Left lung (tissue), 4 donors: ENCODE measurements at regions not wholly inside any gene's neighbourhood (a gene's known extent, or its start where the extent isn't known, plus 50 kb on each side); places are given as distances from the start of the nearest gene placed in this dataset.
"Not testable (repeated sequence)": the region's sequence is repeated elsewhere in the genome, so short reads cannot be mapped to it uniquely, and the experiment has no call there.

Experiments used
- ATAC-seq: fragments of 200-7000 bp; cut with Tn5 transposase; one replicate; pipeline ENCODE4 v1.9.1; 2020; ENCODE audit warnings: moderate library complexity
- DNase-seq, 4 donors: peaks; one replicate each; pipeline ENCODE4 v3.0.0-alpha.2; 2013 to 2020
- H3K27ac ChIP-seq, 2 donors: fragments of 200-600 bp; sonication (generic) in 1 of 2; one replicate each; pipeline versions ENCODE4 v1.5.0 to v1.8.0; 2020 to 2021
- H3K27me3 ChIP-seq, 2 donors: fragments of 200-600 bp; sonication (generic) in 1 of 2; one replicate each; pipeline versions ENCODE4 v1.5.0 to v1.8.0; 2020 to 2021
- H3K36me3 ChIP-seq, 2 donors: fragments of 200-600 bp; sonication (generic) in 1 of 2; one replicate each; pipeline versions ENCODE4 v1.5.0 to v1.8.0; 2020 to 2021
- H3K4me1 ChIP-seq, 2 donors: fragments of 200-600 bp; one replicate each; pipeline ENCODE4 v1.8.0; 2021
- H3K4me3 ChIP-seq, 2 donors: fragments of 200-600 bp; sonication (generic) in 1 of 2; one replicate each; pipeline versions ENCODE4 v1.5.0 to v1.8.0; 2020 to 2021; ENCODE audit warnings: mild to moderate bottlenecking in 1 of 2
- H3K9me3 ChIP-seq, 2 donors: fragments of 200-600 bp; sonication (generic) in 1 of 2; one replicate each; pipeline versions ENCODE4 v1.5.0 to v1.8.0; 2020 to 2021
- CTCF ChIP-seq, 2 donors: fragments of 200-600 bp; sonication (generic) in 1 of 2; IDR thresholded peaks; one replicate each; pipeline versions ENCODE4 v1.5.0 to v1.8.0; 2021; ENCODE audit warnings: antibody characterized with exemption in 2 of 2
- intact Hi-C, 2 donors: fragments of 100-400 bp; cut with DNase I; formaldehyde crosslinking; loops; one replicate each; pipeline versions ENCODE4 v1.11.2 to v1.14.2; 2022
- donor health status: DM: no; HTN: yes; CAD: no.
- donor health status: DM: no; HTN: no; CAD: no.

DNA sequence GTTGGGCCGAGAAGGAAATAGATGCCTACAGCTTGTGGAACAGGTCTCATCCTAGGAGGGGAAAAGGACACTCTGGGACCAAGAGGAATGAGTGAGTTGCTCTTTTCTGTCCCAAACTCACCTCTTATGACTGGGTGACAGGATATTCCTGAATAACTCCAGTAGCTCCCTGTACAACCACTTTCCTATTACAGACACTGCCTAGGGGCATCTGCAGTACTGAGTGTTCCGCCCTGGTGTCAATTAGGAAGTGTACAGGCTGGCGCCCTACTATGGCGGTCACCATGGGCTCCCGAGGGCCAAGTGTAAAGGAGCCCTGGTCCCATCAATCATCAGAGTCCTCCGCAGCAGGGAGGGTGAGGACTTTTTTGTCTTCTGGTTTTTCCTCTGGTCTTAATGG, 343.4 kb upstream of the USP9Y start:
- DNase-seq, result no peak
- H3K4me3 ChIP-seq, result no peak overlapping the region
- H3K27me3 ChIP-seq, result no peaks in the 10 kb centered on the region
- H3K36me3 ChIP-seq, result no peaks in the 10 kb centered on the region
- no peaks in the 10 kb centered on the region for H3K4me1 ChIP-seq
- no peak overlapping the region for H3K27ac ChIP-seq
- no peak for ATAC-seq
- TF ChIP-seq CTCF (IDR thresholded peaks at IDR 0.05), result no peak
- H3K9me3 ChIP-seq, result no peaks in the 10 kb centered on the region
- intact Hi-C loops, result no loop called here

- no peak for ATAC-seq
- Histone ChIP-seq H3K9me3 (no peaks in the 10 kb centered on the region), H3K36me3 (no peaks in the 10 kb centered on the region), H3K4me3 (no peak overlapping the region), H3K27ac (no peak overlapping the region), H3K4me1 (no peaks in the 10 kb centered on the region), H3K27me3 (no peaks in the 10 kb centered on the region)
- intact Hi-C loops, result no loop called here
- DNase-seq, result no peak
- no peak for TF ChIP-seq CTCF (IDR thresholded peaks at IDR 0.05)
Measured at GRCh38 chrY:12358337-12358736, 342.7 kb upstream of the USP9Y start.

DNA sequence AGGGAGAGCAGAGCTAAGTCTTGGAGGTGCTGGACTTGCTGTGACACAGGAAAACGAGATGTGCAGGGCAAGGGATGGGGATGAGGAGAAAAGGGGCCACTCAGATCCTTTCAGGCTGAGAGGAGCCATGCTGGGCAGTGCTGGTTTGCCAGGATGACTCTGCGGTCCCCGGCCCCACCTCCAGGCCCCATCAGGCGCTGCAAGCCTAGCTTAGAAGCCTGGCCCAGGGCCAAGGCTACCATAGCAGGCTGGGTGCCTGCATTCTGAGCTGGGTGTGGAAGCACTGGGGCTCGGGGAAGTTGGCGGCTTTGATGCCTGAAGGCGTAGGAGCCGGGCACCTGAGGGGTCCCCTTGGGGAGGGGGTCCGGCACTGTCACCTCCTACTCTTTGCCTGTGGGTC, 341.2 kb upstream of the USP9Y start:
- ATAC-seq (no peak), DNase-seq (peak in 2 of 4 donors; percentile 52 to 74)
- no peaks in the 10 kb centered on the region for H3K36me3 ChIP-seq
- no peaks in the 10 kb centered on the region for H3K9me3 ChIP-seq
- no peak overlapping the region for H3K4me3 ChIP-seq
- H3K27ac ChIP-seq, result no peak overlapping the region
- no peaks in the 10 kb centered on the region for H3K4me1 ChIP-seq
- TF ChIP-seq CTCF (IDR thresholded peaks at IDR 0.05), result no peak
- H3K27me3 ChIP-seq, result no peaks in the 10 kb centered on the region
- intact Hi-C loops, result no loop called here

- intact Hi-C loops, result no loop called here
- no peak overlapping the region for H3K27ac ChIP-seq
- DNase-seq, result peak in 1 of 4 donors; percentile 55
- ATAC-seq, result no peak
- H3K4me1 ChIP-seq, result no peaks in the 10 kb centered on the region
- no peaks in the 10 kb centered on the region for H3K9me3 ChIP-seq
- H3K27me3 ChIP-seq, result no peaks in the 10 kb centered on the region
- H3K4me3 ChIP-seq, result no peak overlapping the region
- no peaks in the 10 kb centered on the region for H3K36me3 ChIP-seq
- no peak for TF ChIP-seq CTCF (IDR thresholded peaks at IDR 0.05)
Measured at GRCh38 chrY:12360496-12360895, 340.5 kb upstream of the USP9Y start.

- Histone ChIP-seq H3K36me3 (no peaks in the 10 kb centered on the region), H3K27me3 (no peaks in the 10 kb centered on the region), H3K4me3 (no peak overlapping the region), H3K9me3 (no peaks in the 10 kb centered on the region), H3K4me1 (no peaks in the 10 kb centered on the region), H3K27ac (no peak overlapping the region)
- no peak for TF ChIP-seq CTCF (IDR thresholded peaks at IDR 0.05)
- intact Hi-C loops, result no loop called here
- ATAC-seq (no peak), DNase-seq (no peak)
Measured at GRCh38 chrY:12365311-12365910, 335.6 kb upstream of the USP9Y start.

GRCh38 chrY:12374588-12374987, 326.4 kb upstream of the USP9Y start:
- DNase-seq, H3K27me3 ChIP-seq, H3K4me3 ChIP-seq, H3K36me3 ChIP-seq, H3K27ac ChIP-seq, intact Hi-C loops, H3K4me1 ChIP-seq, H3K9me3 ChIP-seq, ATAC-seq: not testable (repeated sequence)

DNA sequence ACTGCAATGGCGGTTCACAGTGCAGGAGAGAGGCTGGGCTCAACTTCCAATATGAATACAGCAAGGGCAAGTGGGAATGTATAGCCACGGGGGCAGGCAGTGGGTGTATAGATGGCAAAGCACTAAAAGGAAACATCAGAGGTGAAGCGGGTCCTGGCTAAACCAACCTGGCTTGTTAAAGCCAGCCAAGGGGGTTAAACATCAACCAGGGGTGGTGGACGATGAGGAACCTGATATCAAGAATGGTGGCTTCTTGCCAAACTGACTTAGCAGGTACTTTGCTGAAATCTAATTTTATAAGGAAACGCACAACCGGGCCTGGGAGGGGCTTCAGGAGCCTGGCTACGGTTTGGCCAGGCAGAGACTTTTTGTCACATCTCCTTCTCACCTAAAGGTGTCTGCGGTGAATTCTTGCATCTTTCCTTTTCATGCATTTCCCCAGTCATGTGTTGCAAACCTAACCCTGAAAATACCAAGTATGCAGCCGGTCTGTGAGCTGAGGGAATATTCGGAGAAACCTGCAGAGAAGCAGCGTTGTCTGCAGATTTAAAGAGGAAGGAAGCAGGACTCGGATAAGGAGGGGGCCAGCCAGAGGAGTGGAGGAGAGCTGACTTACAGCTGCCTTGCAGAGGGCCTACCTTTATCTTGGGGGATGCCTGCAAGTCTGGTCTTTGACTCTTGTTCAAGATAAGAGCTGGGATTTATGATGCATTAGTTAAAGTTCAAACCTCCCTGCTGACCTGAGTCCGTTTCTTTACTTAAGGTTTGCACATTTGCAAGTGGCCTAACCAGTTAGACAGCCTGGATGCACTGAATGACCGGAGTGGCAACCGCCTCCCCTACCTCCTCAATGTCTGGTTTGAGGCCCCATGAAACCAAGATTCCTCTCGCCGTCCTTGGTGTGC, 309.1 kb upstream of the USP9Y start:
- H3K9me3 ChIP-seq, ATAC-seq, H3K4me1 ChIP-seq, H3K36me3 ChIP-seq, intact Hi-C loops, H3K27me3 ChIP-seq, H3K4me3 ChIP-seq, H3K27ac ChIP-seq: not testable (repeated sequence)
- DNase-seq, result peak in 1 of 4 donors; percentile 50
